ENCODE measurements at regions not wholly inside any gene's neighbourhood (a gene's known extent, or its start where the extent isn't known, plus 50 kb on each side); places are given as distances from the start of the nearest gene placed in this dataset.
A peak's percentile ranks its signal among the peaks of the same experiment; 100 is the strongest.

DNA sequence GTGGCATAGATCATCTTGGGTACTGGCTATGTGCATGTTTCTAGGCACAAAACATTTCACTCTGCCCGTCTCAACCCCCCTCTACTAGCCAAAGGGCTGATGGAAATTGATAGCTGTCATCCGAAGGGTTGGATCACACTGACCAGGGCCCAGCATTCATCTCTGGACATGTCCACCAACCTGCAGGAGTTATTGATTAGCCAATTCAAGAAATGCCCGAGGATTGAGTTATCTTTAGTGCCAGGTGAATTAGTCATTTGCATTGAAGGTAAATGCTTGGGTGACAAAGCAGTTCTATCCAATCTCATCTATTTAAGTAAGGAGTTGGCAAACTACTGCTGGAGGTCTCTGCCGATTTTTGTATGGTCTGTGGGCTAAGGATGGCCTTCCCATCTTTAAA lies 80.1 kb downstream of the CD164 start:
- H3K4me3 ChIP-seq: no peak overlapping the region
- POLR2A ChIA-PET: interaction anchor here (0.6 to 1.6 kb wide), 3 partner anchors 14 to 89 kb away, joined by 3 to 5 read pairs (median 5); no protein-coding TSS in a partner anchor
- peak overlapping the region; percentile 32; the same call in 1 of the 2 replicates for H2AFZ ChIP-seq (ENCODE audit: low read depth, low read length)
- no peaks in the 10 kb centered on the region for H3K36me3 ChIP-seq (ENCODE audit: control insufficient read depth, insufficient read depth, low read length)
- no peak overlapping the region for H3K4me2 ChIP-seq (ENCODE audit: insufficient read depth, low read length)
- H3K27me3 ChIP-seq (ENCODE audit: control insufficient read depth in 2 of 2, insufficient read depth in 2 of 2, low read length in 2 of 2): no peaks in the 10 kb centered on the region
- no peak for TF ChIP-seq KLF6 (CRISPR knock-in tag; IDR thresholded peaks at IDR 0.05; ENCODE audit: borderline replicate concordance)
- intact Hi-C loops (cut with micrococcal nuclease): no loop called here
- WGBS (ENCODE audit: insufficient coverage, low coverage, missing lambda C conversion rate): 66% methylated on average over 4 of the region's 4 CpGs
- ATAC-seq (no peak), FAIRE-seq (no peak), DNase-seq (ENCODE audit: extremely low read depth in 1 of 4, low spot score in 3 of 4) (no peak)
- H3K27ac ChIP-seq (ENCODE audit: extremely low read depth, low read depth, low read length): no peak overlapping the region
- BruUV-seq (replicated peaks): no TSS peak
- no peaks in the 10 kb centered on the region for H3K79me2 ChIP-seq (ENCODE audit: control insufficient read depth, insufficient read depth, low read length)
- H3K4me1 ChIP-seq (replicated peaks in 1 of 2; ENCODE audit: control insufficient read depth in 2 of 2, insufficient read depth in 2 of 2, low read length in 2 of 2): peaks cover 43 to 98% of the 10 kb centered on the region in 2 experiments
- H3K9ac ChIP-seq (ENCODE audit: insufficient read depth in 1 of 2, low read depth in 2 of 2, low read length in 2 of 2): peak overlapping the region; percentile 5 to 7; a peak in 2 of 4 replicates
- H3K9me1 ChIP-seq (ENCODE audit: control insufficient read depth, insufficient read depth, low read length): no peaks in the 10 kb centered on the region
- no peaks in the 10 kb centered on the region for H4K20me1 ChIP-seq (replicated peaks; ENCODE audit: control insufficient read depth, insufficient read depth, low read length)
- H3K9me3 ChIP-seq (replicated peaks; ENCODE audit: control insufficient read depth, insufficient read depth, low read depth, low read length): no peaks in the 10 kb centered on the region
- CTCF ChIA-PET (ENCODE audit: low intra/inter-chr PET ratio): no interaction called here
- in situ Hi-C loops (cut with MboI): no loop called here

DNA sequence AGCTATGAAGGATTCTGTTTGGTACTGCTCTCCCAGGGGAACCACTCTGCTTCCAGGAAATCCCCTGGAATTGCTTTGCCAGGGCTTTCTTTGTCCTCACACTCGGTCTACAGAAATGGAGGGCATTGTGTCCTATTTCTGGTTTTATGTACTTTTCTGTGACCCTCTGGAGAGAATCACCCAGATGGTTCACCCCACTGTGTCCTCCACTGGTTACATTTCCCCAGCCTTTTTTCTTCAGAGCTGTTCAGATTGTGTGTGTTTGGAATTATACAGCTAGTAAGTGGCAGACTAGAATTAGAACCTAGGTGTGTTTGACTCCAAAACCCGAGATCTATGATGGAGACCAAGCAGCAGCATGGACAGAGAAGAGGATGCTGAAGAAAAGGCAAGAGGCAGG lies 80.8 kb downstream of the CD164 start:
- H2AFZ ChIP-seq (ENCODE audit: low read depth, low read length): peak overlapping the region; percentile 80; the same call in 1 of the 2 replicates
- H4K20me1 ChIP-seq (replicated peaks; ENCODE audit: control insufficient read depth, insufficient read depth, low read length): no peaks in the 10 kb centered on the region
- BruUV-seq (replicated peaks): no TSS peak
- no peak overlapping the region for H3K4me2 ChIP-seq (ENCODE audit: insufficient read depth, low read length)
- in situ Hi-C loops (cut with MboI): no loop called here
- POLR2A ChIA-PET: interaction anchor here (0.6 to 1.6 kb wide), 5 partner anchors 10 to 293 kb away, joined by 3 to 5 read pairs (median 4); no protein-coding TSS in a partner anchor
- no peaks in the 10 kb centered on the region for H3K36me3 ChIP-seq (ENCODE audit: control insufficient read depth, insufficient read depth, low read length)
- DNase-seq (ENCODE audit: extremely low read depth in 1 of 4, low spot score in 3 of 4) (no peak), FAIRE-seq (no peak), ATAC-seq (no peak)
- intact Hi-C loops (cut with micrococcal nuclease): no loop called here
- H3K4me1 ChIP-seq (replicated peaks in 1 of 2; ENCODE audit: control insufficient read depth in 2 of 2, insufficient read depth in 2 of 2, low read length in 2 of 2): peaks cover 42 to 98% of the 10 kb centered on the region in 2 experiments
- H3K4me3 ChIP-seq: no peak overlapping the region
- no peaks in the 10 kb centered on the region for H3K79me2 ChIP-seq (ENCODE audit: control insufficient read depth, insufficient read depth, low read length)
- H3K9ac ChIP-seq (ENCODE audit: insufficient read depth in 1 of 2, low read depth in 2 of 2, low read length in 2 of 2): no peak overlapping the region
- WGBS (ENCODE audit: insufficient coverage, low coverage, missing lambda C conversion rate): 57% methylated on average over 2 of the region's 2 CpGs
- no peak overlapping the region for H3K27ac ChIP-seq (ENCODE audit: extremely low read depth, low read depth, low read length)
- no peaks in the 10 kb centered on the region for H3K9me3 ChIP-seq (replicated peaks; ENCODE audit: control insufficient read depth, insufficient read depth, low read depth, low read length)
- no peaks in the 10 kb centered on the region for H3K9me1 ChIP-seq (ENCODE audit: control insufficient read depth, insufficient read depth, low read length)
- no peaks in the 10 kb centered on the region for H3K27me3 ChIP-seq (ENCODE audit: control insufficient read depth in 2 of 2, insufficient read depth in 2 of 2, low read length in 2 of 2)
- CTCF ChIA-PET (ENCODE audit: low intra/inter-chr PET ratio): no interaction called here
- TF ChIP-seq ZBTB7A (IDR thresholded peaks at IDR 0.05; ENCODE audit: borderline replicate concordance, control insufficient read depth, low read depth, low read length): no peak
- no peak for TF ChIP-seq SMARCA5 (IDR thresholded peaks at IDR 0.05)
- TF ChIP-seq HDAC6 (IDR thresholded peaks at IDR 0.05; ENCODE audit: low read depth, low read length): no peak
- no peak for TF ChIP-seq HMGN3 (IDR thresholded peaks at IDR 0.05; ENCODE audit: borderline replicate concordance, extremely low read depth, insufficient read length, low read depth, low read length)
- TF ChIP-seq SMAD2 (IDR thresholded peaks at IDR 0.05; ENCODE audit: low read depth, low read length): no peak
- no peak for TF ChIP-seq ZNF586 (CRISPR knock-in tag; conservative IDR thresholded peaks at IDR 0.05)
- TF ChIP-seq SETDB1 (IDR thresholded peaks at IDR 0.05; ENCODE audit: low read length): no peak
- TF ChIP-seq MAFK (IDR thresholded peaks at IDR 0.05; ENCODE audit: low read length): no peak
- TF ChIP-seq MBD2 (IDR thresholded peaks at IDR 0.05; ENCODE audit: borderline replicate concordance, low read depth): no peak
- no peak for TF ChIP-seq BACH1 (tag; IDR thresholded peaks at IDR 0.05)
- TF ChIP-seq ZNF511 (CRISPR knock-in tag; IDR thresholded peaks at IDR 0.05): no peak
- no peak for TF ChIP-seq STAT6 (CRISPR knock-in tag; IDR thresholded peaks at IDR 0.05)

Measured in K562 (cell line).